ENCODE measurements at regions not wholly inside any gene's neighbourhood (a gene's known extent, or its start where the extent isn't known, plus 50 kb on each side); places are given as distances from the start of the nearest gene placed in this dataset.
"Not testable (repeated sequence)": the region's sequence is repeated elsewhere in the genome, so short reads cannot be mapped to it uniquely, and the experiment has no call there.

DNA sequence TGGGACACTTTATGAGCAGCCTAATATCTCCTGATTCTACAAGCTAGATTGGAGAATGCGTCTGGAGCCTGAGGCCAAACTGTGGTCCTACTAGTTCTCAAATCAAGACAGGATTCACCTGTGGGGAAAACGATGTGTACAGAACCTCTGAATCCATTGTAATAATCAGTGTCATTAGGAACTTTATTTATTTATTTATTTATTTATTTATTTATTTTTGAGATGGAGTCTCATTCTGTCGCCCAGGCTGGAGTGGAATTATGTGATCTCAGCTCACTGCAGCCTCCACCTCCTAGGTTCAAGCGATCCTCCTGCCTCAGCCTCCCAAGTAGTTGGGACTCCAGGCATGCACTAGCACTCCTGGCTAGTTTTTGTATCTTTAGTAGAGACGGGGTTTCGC, 52.6 kb upstream of the KIF26B start:
- not testable (repeated sequence) for DNase-seq

DNA sequence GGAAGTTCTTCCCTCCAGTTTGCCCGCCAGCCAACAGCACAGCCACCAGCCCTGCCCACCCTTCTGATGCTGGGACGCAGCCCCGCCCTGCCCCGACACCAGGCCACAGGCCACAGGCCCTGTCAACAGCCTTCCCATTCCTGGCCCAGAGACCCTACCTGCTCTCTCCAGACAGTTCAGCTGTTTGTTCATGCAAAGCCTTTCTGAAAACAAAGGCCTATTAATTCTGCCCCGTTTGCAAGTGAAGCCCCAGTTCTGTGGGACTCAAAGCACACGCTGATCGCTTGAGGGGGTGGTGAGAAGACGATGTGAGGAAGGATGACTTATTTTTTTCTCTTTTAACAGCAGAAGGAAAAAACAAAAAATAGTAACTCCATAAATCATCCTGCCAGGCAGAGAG, 55.4 kb upstream of the KIF26B start:
- DNase-seq: no peak

DNA sequence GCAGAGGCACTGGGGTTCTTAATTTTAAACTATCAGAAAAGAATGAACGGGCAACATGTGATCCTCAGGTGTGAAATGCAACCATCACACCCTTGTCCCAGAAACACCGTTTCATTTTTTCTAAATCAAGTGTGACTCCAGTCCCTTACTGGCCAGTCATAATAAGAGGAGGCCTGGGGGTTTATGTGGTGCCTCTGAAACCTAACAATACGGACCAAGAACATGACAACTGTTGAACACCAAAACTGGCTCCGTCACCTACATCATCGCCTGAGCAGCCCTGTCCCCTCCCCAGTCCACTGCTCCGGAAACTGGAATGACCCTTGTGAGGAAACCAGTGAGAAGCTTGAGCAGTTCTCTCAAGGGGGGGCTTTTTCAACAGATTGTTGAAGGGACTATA, 55.9 kb upstream of the KIF26B start:
- DNase-seq: no peak

DNA sequence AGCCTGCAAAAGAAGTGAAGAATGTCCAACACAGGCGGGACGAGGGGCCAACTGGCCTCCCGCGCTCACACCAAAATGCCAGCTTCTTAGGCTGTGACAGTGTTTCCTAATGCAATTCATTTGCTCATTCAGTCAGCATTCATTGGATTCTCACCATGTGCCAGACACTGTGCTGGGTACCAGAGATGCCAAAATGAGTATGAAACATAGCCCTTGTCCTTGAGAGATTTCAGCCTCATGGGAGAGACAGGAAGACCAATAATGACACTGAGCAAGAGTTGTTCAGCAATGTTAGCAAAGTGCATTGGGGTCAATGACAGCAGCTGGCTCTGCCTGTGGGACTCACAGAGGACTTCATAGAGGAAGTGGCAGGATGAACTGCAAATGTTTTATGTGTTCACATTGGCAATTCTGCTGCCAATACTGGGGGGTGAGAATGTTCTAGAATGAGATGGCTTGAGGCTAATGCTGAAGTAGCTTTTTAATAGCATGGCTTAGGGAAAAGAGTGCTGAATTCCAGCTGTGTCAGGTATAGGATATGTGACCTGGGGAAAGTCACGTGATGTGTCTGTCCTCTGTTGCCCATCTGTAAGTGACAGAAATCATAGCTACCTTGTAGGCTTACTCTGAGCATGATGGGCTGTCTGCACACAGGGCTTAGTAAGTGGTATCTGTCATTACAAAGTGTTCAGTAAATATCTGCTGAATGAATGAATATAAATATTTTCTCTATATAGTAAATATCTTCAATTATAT, 58.3 kb upstream of the KIF26B start:
- DNase-seq: no peak

DNA sequence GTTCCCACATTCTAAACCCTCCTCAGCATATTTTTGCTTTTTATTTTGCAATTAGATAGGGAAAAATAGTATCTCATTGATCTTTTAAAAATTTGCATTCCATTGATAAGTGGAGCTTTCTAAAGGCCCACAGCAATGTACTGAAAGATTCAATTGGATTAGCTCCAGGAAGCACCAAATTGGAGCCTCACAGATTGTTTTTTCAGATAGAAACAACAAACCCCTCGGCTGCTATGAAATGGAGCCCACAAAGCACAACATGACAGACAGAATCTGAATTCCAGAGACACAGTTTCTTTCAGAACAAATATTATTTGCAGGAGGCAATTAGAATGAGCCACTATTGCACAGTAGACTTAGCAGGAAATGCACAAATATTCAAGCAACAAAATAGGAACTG, 58.9 kb upstream of the KIF26B start:
- DNase-seq: no peak

DNA sequence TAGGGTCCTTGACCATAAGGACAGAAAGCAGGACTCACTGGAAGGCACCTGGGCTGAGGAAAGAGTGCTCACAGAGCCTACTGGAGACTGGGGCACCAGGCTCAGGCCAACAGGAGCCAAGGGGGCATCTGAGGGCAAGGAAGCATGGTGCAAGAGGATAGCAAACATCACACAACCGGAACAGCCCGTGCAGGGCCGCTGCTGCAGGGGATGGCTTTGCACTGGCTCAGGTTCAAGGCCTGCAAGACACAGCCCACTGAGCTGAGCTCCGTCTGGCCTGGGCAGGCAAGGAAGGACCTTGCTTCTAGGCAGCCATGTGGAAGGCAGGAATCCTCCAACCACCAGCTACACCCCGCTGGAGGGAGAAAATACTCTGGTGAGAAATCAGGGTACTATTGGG, 59.8 kb upstream of the KIF26B start:
- no peak for DNase-seq

DNA sequence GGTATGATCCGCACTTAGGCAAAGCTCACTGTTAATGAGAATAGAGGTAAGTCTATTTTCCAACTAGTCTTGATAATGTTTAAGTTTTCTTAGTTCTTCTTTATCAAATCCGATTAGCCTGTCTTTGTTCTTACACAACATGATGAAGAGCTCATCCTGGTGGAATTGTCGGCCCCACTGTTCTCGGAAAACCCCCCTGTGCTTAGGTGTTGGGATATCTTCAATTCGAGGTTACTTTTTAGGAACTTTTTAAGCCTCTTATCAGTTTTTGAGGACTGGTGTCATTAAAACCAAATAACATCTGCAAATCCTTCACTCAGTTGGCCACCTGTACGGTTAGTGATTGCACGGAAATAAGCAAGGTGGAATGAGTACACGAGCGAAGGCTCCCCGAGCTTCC, 60.7 kb upstream of the KIF26B start:
- no peak for DNase-seq

DNA sequence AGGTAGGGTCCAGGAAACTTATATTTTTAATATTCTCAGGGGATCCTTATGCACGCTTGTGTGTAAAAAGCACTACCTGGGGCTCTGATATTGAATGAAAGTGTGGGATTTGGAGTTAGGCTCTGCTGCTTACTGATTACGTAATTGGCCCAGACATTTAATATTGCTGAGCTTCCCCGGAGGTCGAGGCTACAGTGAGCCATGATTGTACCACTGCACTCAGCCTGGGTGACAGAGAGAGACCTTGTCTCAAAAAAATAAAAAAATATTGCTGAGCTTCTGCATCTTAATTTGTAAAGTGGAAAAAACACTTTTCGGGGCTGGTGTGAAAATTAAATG, 62.2 kb upstream of the KIF26B start:
- DNase-seq: no peak

DNA sequence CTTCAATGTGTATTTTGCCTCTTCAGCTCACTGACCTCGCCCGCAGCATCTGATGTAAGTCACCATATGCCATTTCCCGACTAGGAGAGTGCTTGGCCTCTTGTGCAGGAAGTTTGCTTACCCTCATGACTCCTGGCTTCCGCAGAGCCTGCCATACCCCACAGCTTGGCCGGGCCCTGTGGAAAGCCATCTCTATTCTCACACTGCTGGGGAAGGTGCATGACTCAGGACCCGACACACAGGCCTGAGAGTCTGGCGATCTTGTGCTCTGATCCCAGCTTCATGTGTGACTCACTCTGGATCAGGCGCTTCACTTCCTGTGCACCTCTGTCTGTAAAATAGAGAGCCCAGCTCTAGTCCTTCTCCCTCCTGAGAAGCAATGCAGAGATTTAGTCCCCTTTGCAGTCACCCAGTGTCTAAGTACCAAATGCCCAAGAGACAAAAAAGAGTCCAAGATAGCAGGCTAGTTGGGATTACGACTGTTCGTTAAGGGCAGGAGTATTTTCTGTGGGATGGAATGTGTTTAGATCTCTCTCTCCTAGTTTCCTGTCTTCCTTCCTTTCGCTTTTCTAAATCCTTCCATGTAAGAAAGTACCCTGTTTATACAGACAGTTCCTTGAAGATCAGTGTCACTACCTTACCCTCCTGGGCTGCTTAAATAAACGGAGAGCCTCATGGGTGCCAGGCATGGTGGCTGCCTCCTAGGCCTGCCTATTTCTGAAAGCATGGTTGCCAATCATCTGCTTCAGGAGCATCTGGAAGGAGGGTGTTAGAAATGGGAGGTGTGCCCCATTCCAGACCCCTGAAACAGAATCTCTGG, 62.8 kb upstream of the KIF26B start:
- DNase-seq: no peak

DNA sequence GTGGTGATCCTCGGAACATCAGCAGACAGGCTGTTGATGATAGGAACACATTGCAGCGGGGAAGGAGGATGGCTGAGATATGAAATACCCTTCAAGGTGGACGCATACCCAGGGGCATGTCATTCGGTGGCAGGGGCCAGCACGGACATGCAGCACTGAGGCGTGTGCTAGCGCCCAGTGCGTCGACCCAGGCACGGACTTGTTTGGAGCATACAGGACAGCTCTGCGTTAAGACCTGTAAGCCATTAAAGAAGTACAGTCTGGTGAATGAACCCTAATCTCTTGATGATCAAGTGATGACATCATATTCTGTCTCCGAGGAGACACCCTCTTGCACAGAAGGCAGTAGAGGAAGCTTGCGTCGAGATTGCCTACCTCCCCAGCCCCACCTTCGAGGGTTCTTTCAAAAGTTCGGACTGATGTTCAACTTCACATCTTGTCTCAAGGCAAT, 63.6 kb upstream of the KIF26B start:
- no peak for DNase-seq

DNA sequence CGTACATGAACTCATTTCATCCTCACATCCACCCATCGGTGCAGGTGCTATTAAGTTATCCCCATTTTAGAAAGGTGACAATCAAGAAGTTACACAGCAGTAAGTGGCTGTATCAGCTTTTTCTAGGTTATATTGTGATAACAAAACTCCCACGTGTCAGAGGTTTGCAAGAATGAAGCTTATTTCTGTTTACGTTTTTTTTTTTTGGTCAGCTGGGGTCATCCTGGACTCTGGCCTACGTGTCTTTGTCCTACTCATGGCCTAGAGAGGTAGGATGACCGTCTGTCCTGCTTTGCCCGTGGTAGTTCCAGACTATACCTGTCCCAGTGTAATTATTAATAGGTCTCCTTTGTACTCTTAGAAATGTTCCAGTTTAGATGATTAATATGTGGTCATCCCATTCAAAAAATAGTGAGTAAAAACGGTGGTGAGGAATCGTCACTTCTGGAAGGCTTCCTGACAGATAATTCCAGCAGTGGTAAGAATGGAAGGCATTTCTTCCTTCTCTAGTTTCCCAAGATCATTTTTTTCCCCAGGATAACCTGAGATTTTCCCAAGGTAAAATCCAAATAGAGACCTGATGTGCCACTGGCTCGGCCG, 64.2 kb upstream of the KIF26B start:
- DNase-seq: no peak

DNA sequence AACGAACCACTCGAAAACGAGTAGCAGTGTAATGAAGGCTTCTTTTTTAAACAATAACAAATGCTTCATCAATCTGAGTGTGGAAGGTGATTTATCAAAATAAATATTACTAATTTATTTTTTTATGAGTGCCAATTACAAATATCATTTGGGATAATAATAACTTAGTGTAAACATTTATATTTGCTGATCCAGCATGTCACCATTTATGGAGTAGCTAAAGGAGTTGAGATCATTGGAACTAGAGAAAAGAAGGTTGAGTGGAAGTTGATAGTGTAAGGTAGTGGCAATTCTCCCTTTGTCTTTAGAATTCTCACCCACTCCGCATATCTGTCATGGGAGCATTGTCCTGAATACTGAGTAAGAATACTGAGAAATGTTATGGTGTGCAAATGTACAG, 67.1 kb upstream of the KIF26B start:
- no peak for DNase-seq

DNA sequence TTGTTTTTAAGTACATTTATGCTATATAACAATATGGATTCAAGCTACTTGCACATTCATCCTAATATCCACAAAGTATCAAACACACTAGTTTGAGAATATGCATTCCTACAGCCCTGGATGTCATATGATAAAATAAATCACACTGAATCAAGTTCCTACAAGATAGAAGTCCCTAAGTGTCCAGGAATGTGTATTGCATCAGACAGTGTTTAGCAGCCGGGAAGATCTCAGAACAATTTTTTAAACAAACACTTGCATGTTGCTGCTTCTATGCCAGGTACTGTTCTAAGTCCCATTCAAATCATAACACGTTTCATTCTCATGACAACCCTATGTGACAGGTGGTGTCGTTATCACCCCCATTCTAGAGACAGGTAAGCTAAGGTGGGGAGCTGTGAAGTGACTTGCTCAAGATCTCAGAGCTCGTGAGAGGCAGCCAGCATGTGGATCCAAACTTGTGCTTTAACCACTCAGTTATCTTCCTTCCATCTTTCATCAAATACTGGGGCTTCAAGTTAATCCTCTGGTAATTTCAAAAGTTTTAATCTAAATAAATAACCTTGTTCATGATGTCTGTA, 68.3 kb upstream of the KIF26B start:
- no peak for DNase-seq

DNA sequence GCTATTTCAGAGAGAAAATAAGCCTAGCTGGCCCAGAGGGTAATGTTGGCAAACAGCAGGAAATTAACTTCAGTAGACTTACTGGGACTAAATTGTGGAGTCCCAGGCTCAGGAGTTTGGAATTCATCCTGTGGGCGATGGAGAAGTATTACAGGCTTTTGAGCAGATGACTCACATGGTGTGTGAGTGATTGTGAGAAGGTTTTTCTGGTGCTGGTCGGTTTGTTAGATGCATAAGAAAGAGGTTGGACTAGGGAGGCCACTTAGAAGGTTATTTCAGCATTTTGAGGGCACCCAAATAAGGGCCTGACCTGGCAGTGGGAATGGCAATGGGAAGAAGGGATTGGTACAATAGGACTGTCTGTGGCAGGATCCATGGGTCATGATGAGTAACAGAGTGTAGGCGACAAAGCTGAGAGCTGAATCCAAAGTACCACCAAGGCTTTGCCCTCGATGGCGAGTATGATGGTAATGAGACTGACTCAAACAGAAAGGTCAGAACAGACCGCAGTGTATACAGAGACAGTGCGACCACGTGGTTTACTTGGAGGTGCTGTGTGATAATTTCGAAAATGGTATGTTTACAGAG, 69.2 kb upstream of the KIF26B start:
- no peak for DNase-seq

DNA sequence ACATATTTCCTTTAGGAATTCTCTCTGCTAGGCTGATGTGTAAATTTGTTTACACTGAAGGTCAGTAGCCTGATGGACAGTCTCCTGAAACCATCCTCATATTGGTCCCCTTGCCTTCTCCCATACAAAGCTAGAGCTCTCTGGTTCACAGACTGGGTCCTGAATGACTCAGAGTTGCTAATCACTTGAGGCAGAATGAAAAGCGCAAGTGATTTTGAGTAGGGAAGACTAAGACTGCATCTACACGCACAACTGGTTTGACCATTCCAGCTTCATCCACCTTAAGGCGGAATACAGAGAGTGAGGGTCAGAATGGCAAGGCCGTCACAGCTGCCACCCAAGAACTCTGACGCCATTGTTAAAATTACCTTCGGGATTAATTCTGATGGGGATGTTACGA, 70.2 kb upstream of the KIF26B start:
- no peak for DNase-seq

DNA sequence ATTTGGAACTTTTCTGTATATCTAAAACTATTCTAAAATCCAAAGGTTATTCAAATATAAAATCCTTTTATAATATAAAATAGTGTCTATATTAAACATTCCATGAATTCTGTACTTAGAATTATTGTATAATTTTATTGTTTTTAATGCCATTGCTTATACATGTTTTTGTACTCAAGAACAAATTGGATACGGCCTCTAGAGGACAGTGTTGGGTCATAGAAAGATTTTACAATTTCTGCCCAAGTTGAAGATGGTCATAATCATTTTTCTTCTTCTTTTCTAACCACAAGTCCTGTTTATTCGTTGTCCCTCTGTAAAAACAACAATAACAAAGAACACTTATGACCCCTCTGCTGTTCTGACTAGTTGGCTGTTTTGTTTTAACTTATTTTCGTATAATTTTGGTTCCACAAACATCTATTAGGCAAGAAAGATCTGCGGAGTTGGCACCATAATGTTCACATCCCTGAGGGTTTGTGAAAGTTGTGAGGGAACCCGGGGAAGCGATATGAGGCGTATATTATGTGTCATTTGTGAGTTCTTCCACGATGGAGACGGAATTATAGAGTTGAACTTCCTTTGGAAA, 75.7 kb upstream of the KIF26B start:
- no peak for DNase-seq

DNA sequence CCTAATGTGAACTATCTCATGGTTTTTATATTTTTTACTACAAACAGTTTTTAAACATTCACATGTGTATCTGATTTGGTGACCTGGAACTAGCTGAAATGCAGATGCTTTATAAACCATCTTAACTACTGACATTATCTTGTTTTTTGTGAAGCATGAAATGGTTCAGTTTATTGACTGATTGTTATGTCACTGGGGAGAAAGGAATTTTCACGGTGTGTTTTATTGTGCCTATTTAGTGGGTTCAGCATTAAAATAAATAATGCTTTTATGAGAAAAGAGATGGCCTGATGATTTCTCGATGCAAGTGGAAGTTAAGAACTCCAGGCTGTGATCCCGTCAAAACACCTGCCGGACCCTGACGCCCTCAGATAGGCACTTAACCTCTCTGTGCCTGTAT, 79.9 kb upstream of the KIF26B start:
- DNase-seq: no peak

DNA sequence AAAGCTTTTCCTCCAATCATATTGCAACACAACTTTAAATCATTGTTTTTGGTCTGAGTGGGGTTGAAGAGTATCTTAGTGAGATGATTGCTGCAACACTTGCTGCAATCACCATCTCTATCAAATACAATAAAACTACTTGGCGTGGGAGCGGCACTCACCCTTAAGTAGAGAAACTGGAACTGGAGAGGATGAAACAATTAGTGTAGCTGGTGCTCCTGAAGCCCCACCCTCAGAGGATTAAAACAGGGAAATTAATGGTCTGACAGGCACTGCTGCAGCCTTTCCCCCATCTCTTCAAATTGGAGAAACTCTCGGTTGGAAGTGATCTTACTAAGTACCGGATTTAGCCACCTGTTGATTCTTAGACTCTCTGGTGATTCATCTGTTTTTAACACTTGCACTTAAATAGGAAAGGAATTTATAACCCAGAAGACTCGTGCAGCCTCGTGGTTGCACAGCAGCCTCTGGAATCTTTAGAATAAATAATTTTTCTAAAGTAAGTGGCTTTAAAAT, 80.5 kb upstream of the KIF26B start:
- DNase-seq: no peak

DNA sequence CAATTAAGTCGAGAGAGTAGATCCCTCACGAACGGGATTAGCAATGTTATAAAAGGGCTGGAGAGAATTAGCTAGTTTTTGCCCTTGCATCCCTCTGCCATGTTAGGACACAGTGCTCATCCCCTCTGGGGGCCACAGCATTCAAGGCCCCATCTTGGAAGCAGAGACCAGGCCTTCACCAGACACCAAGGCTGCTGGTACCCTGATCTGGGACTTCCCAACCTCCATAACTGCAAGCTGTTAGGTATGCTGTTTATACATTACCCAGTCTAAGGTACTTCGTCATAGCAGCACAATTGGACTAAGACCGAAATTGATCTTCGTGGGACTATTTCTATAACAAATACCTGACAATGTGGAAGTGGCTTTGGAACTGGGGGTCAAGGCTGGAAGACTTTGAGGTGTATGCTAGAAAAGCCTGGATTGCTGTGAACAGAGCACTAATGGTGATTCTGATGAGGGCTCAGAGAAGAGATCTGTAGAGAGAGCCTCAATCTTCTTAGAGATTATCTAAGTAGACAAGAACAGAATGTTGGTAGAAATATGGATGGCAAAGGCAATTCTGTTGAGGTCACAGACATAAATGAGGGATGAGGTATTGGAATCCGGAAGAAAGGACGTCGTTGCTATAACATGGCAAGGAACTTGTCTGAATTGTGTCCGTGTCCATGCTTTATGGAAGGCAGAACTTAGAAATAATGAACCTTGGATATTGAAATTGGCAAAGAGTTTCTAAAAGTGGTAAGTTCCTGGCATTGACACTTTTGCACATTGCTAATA, 83.8 kb upstream of the KIF26B start:
- no peak for DNase-seq

DNA sequence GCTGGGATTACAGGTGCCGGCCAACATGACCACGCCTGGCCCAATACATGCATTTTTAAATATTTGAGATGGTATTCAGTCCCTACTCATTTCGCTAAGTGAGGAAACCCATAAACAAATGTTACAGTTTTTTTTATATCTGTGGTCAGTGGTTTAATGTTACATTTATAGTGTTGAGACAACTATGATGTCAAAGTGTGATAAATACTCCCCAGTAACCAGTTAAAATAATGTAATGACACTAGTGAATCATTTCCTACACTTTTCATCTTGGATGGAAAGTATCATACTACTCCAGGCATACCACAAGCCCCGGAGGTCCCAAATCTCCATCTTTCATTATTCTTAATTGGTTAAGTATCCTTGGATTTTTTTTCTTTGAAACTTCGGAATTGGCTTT, 87.5 kb upstream of the KIF26B start:
- DNase-seq: no peak

DNA sequence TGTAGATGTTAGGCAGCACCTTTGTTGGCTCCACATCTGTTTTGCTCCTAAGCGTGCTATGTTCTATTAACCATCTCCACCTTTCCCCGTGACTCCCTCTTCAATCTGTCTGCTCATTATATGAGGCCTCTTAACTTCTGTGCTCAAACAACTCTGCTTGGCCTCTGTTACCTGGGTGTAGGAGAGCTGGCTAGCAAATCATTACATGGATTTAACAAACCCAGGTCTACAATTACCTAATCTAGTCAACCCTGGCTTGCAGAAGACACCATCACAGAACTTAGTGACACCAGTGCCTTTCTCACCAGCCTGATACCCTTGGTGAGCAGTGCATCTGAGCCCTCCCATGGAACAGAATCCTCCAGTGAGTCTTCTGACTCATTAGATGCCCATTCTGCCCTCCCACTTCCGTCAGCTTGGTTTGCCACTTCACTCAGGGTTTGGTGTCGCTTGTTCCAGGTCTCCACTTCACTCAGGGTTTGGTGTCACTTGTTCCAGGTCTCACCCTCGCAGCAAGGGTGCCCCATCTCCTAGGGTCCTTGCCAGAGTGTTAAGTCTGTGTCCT, 92.0 kb upstream of the KIF26B start:
- DNase-seq: no peak

DNA sequence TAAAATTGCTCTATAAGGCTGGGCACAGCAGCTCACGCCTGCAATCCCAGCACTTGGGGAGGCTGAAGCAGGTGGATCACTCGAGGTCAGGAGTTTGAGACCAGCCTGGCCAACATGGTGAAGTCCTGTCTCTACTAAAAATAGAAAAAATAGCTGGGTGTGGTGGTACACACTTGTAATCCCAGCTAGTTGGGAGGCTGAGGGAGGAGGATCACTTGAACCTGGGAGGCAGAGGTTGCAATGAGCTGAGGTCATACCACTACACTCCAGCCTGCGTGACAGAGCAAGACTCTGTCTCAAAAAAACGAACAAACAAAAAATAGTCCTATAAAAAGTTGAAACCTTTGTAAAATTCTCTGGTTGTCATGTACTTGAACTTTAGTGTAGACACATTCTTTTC, 93.0 kb upstream of the KIF26B start:
- not testable (repeated sequence) for DNase-seq
